Esophagus mucosa (tissue), 1 donor: ENCODE measurements at regions not wholly inside any gene's neighbourhood (a gene's known extent, or its start where the extent isn't known, plus 50 kb on each side); places are given as distances from the start of the nearest gene placed in this dataset.
"Not testable (repeated sequence)": the region's sequence is repeated elsewhere in the genome, so short reads cannot be mapped to it uniquely, and the experiment has no call there.

Source experiments
- ATAC-seq: fragments of 200-7000 bp; cut with Tn5 transposase; one replicate; pipeline ENCODE4 v1.9.1; 2020
- donor health status: DM: yes; HTN: yes; CAD: no.

DNA sequence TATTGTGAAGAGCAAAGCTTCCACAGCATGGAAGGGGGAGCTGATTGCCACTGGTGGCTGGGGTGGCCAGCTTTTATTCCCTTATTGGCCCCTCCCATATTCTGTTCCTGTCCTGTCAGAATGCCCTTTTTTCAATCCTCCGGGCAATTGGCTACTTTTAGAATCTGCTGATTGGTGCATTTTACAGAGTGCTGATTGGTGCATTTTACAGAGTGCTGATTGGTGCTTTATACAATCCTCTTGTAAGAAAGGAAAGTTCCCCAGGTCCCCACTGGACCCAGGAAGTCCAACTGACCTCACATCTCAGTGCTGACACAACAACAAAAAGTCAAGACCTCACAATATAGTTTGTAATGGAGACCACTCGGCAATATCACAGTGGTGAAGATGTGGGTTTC lies 195.0 kb downstream of the SPATA31A6 start:
- no peak for ATAC-seq

DNA sequence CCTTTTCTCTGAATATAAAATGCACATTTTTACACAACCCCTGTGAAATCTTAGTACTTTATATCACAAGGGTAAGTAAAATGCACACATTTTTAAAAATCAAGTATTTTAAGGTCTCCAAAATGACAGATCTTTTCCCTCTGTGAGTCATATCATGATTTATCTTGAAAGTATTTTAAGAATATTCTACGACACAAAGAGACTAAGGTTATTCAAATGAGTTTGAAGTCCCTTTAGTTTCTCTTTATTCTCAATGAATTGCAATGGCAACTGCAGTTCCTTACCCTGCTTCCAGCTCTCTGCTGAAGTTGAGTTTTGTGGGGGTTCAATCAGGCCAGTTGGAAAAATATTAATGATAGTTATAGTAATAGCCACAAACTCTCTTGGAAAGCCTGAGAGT lies 196.1 kb downstream of the SPATA31A6 start:
- ATAC-seq, result not testable (repeated sequence)

DNA sequence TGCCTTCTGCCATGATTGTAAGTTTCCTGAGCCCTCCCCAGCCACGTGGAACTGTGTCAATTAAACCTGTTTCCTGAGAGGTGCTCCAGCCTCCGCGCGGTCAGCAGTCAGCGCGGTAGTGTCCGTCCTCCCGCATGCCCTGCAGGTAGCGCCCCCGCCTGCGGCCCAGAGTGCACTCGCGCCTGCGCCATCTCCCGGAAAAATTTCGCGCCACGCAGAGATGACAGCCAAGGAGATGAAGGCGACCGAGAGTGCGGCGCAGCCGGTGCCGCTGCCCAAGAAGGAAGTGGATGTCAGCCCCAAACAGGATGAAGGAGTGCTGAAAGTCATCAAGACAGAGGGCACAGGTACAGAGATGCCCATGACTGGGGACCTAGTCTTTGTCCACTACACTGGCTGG lies 201.1 kb downstream of the SPATA31A6 start:
- ATAC-seq, result not testable (repeated sequence)

DNA sequence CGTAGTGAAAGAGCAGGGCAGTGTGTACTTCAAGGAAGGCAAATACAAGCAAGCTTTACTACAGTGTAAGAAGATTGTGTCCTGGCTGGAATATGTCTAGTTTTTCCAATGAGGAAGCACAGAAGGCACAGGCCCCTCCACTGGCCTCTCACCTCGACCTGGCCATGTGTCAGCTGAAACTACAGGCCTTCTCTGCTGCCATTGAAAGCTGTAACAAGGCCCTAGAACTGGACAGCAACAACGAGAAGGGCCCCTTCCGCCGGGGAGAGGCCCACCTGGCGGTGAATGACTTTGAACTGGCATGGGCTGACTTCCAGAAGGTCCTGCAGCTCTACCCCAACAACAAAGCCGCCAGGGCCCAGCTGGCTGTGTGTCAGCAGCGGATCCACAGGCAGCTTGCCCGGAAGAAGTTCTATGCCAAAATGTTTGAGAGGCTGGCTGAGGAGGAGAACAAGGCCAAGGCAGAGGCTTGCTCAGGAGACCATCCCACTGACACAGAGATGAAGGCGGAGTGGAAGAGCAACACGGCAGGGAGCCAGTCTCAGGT lies 202.2 kb downstream of the SPATA31A6 start:
- ATAC-seq, result not testable (repeated sequence)

DNA sequence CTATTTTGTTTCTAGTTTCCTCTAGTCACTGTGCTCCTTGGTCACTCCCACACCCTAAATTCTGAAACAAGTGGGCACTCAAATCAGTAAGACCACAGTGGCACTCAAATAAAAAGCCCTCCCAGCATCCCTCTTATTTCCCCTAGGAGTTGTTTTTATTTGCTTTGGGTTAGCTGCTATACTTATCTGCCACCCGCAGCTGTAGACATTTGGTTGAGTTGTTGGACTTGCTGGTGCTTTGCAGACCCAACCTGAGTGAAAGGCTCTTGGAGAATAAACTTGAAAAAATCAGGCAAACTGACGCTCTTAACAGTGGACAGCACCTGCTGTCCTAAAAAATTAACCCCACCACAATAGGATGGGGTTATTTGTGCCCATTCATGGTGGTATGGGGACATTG lies 203.0 kb downstream of the SPATA31A6 start:
- peak; percentile 8 for ATAC-seq

DNA sequence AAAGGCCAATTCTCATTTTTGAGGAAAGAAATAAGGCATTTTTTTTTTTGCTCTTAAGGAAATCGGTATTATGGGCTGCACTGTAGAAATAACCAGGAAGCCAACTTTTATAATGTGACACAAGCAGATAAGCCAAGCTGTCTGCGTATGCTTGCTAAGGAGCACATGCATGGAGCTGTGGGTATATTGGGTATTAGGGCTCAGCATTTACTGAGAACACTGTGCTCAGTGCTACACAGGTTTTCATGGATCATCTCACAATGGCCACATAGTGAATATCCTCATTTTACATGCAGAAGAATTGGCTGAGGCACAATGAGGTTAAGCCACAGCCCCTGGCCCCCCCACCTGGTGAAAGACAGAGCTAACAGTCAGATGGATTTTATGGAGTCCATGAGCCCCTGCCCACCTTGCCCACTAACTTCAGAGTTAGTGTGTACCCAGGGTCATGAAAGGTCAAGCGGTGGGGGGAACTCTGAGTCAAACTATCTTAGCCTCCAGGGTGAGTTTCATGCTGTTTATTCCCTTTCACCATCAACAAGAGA lies 204.8 kb downstream of the SPATA31A6 start:
- ATAC-seq, result peak; percentile 27

DNA sequence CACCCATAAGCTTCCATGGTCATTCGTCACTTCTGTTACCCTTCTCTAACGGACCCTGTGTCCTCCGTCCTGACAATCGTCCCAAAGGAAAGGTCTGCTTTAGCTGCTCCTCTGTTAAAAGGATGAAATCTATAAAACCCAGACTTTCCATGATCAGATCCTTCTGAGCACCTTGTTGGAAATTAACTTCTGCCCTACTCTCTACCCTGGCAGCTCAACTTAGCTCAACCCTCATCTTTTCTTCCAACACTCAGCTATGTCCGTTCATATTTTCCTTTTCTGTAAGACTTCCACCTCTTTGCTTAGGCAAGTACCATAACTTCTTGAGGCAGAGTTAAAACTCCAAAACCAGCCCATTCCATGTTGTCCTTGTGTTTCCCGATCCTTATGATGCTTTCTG lies 205.4 kb downstream of the SPATA31A6 start:
- ATAC-seq, result peak; percentile 24

DNA sequence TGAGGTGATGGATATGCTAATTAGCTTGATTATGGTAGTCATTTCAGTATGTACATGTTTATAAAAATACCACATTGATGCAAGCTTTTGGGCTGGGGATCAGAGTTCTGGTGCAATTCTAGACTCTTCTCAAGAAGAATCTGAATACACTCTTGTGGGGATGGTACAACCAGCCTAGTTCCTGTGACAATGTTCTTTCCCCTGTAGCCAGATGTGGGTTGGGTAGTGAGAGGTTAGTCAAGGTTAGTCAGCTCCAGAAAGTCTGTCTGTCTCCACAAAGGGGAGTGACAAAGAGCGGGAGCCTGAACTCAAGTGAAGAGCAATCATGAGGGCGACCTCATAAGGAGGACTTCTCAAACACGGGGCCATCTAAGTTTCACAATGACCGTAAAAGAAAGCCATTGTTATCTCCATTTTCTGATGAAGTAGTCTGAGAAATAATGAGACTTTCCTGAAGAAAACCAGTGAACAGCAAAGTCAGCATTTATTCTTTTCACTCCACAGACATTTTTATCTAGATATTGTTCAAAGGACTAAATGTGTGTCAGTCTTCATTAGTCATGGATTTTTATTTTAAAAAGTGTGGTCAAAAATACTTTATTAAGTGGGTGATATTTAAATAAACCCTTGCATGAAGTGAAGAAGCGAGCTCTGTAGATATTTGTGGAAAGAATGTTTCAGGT lies 209.5 kb downstream of the SPATA31A6 start:
- ATAC-seq, result not testable (repeated sequence)

DNA sequence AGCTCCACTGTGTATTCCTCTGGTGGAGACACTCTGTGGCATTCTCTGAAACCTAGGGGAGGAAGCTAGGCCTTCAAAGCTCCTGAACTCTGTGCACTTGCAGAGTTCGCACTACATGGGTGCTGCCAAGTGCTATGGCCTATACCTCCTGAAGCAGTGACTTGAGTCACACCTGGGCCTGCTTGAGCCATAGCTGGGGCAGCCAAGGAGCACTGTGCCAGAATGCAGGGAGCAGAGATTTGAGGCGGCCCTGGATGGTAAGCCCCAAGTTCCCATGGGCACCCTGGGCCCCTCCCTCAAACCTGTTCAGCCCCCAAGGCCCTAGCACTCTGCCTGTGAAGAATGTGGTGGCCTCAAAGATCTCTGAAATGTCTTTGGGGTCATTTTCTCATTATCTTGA lies 212.9 kb downstream of the SPATA31A6 start:
- peak; percentile 22 for ATAC-seq

DNA sequence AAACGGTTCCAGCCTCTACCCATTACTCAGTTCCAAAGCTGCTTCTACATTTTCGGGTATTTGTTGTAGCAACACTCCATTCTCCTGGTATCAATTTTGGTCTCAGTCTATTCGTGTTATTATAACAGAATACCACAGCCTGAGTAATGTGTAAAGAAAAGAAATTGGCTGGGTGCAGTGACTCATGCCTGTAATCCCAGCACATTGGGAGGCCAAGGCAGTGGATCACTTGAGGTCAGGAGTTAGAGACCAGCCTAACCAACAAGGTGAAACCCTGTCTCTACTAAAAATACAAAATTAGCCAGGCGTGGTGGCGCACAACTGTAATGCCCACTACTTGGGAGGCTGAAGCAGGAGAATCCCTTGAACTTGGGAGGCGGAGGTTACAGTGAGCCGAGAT lies 213.9 kb downstream of the SPATA31A6 start:
- not testable (repeated sequence) for ATAC-seq

DNA sequence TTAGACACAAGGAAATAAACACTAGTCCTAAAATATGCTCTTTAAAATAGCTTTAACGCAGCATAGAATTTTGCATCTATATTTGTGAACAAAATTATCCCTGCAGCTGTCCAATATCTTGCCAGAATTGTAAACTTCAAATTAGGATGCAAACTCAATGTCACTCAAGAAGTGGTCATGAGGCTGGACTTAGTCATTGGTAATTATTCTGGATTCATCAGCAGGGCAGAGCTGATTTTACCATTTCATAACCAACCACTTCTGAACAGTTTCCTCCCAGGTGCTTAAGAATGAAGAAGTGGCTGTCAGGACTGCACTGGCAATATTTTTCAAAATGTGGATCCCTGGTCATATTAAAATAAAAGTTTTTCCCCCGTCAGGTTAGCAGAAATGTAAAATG lies 219.5 kb downstream of the SPATA31A6 start:
- ATAC-seq, result not testable (repeated sequence)

DNA sequence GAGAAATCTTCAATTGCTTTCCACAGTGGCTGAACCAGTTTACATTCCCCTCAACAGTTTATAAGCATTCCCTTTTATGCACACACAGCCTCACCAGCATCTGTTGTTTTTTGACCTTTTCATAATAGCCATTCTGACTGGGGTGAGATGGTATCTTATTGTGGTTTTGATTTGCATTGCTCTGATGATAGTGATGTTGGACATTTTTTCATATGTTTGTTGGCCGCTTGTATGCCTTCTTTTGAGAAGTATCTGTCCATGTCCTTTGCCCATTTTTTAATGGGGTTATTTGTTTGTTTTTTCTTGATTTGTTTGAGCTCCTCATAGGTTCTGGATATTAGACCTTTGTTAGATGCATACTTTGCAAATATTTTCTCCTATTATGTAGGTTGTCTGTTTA lies 226.1 kb downstream of the SPATA31A6 start:
- not testable (repeated sequence) for ATAC-seq

DNA sequence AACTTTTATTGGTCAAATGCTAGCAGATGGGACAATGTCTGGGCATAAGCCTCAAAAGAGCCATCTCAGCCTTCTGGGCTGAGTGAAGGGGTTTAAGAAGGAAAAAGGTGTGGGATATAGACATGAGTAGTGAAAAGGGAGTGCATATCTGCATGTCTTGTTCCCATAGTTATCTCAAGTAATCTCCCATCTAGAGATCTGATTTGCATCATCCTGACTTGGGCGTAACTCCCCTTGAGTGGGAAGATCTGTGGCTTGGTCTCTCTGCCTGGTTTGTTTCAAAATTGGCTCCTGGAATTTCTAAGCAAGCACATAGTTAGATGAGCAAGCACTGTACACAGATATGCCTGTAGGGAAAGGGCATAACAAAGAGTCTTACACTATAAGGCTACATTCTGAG lies 228.9 kb downstream of the SPATA31A6 start:
- ATAC-seq, result not testable (repeated sequence)

DNA sequence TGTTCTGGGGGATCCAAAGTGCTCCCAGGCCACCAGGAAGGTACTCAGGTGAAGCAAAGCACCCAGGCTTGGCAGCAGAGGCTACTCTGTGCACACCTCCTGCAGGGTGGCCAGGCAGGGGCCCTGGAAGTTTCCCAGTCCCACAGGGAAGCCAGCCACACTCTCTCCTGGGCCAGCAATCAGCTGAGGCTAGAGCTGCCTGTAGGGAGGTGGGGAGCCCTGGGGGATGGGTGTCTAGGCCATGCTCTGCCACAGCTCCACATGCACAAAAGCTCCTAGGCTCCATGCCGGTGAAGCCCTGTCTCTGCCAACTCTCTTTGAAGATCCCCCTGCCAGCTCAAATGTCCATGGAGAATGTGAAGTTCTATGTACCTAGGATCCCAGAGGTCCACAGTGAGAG lies 231.4 kb downstream of the SPATA31A6 start:
- ATAC-seq, result peak; percentile 48

DNA sequence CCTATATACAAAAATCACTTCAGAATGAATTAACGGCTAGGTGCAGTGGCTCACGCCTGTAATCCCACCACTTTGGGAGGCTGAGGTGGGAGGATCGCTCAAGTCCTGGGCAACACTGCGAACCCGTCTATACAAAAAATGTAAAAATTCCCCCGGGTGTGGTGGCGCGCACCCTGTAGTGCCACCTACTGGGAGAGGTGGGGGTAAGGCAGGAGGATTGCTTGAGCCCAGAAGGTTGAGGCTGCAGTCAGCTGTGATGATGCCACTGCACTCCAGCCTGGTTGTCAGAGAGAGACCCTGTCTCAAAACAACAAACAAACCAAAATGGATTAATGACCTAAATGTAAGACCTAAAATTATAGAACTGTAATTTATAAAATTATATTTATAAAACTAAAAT lies 236.2 kb downstream of the SPATA31A6 start:
- ATAC-seq, result not testable (repeated sequence)

DNA sequence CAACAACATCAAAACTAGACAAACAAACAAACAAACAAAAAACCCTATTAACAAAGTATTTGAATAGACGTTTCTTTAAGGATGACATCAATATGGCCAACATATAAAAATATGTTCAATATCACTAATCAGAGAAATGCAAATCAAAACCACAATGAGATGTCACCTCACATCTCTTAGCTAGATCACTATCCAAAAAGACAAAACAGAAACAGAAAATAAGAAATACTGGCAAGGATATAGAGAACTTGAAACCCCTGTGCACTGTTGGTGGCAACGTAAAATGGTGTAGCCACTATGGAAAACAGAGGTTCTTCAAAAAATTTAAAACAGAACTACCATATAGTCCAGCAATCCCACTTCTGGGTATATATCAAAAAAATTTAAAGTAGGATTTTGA lies 236.9 kb downstream of the SPATA31A6 start:
- not testable (repeated sequence) for ATAC-seq

DNA sequence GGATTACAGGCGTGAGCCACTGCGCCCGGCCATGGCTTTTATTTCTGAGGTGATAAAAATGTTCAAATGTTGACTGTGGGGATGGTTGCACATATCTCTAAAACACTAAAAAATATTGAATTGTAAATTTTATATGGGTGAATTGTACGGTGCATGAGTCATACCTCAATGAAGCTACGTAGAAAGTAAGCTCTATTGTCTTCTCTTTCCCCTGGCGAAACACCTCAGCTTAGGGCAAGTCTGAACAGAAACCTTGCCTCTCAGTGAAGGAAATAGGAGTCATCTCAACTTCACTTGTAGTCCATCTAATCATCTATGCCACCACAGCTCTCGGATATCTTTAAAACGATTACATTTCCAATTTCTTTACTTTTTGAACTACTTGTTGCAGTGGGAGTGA lies 238.2 kb downstream of the SPATA31A6 start:
- ATAC-seq, result peak; percentile 96

DNA sequence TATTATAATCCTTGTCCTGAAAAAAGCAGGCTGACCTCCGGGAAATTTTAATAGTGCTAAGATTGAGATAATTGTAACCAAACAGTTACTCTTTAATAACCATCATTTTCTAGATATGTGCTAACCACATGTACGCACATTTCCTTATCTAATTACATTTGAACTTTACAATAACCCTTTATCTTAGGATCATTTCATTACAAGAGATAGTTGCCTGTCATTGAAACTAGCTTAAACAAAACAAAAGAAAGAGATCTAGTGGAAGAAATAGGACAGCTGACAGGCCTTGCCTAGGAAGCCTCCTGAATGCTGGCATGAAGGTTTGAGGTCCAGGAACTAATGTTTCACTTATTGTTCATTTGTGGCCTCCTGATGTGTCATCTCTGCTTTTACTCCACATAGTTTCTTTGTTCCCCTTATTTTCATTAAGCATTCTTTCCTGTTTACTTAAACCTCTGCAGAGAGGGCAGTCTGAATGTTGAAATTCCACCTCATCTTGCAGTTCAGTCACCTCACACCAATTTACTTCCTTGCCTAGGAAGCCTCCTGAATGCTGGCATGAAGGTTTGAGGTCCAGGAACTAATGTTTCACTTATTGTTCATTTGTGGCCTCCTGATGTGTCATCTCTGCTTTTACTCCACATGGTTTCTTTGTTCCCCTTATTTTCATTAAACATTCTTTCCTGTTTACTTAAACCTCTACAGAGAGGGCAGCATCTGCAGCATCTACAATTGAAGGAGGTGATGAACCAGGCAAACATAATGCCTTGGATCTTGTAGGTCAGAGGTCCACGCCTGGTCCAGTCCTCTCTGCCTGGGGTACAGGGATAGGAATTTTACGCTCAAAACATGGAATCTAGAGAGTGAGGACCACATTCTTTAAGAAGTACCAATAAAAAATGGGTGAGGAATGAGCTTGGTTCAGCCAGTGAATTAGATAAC lies 247.5 kb downstream of the SPATA31A6 start:
- peak; percentile 74 for ATAC-seq

DNA sequence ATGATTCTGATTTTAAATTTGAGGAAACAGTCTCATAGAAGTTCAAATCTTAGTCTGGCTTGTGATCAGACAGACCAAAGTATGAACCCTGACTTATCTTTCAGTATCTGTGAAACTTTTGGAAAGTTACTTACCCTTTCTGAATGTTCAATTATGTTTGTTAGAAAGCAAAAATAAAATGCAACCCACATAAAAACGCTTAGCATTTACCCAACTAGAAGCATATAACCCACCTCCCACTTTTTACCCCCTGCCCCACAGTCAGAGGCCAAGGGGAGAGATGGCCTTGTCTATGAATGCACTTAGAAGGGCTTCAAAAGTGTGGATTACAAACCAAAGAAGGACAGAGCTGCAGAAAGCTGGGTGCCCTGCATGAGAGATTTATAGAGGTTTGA lies 248.2 kb downstream of the SPATA31A6 start:
- ATAC-seq, result not testable (repeated sequence)

DNA sequence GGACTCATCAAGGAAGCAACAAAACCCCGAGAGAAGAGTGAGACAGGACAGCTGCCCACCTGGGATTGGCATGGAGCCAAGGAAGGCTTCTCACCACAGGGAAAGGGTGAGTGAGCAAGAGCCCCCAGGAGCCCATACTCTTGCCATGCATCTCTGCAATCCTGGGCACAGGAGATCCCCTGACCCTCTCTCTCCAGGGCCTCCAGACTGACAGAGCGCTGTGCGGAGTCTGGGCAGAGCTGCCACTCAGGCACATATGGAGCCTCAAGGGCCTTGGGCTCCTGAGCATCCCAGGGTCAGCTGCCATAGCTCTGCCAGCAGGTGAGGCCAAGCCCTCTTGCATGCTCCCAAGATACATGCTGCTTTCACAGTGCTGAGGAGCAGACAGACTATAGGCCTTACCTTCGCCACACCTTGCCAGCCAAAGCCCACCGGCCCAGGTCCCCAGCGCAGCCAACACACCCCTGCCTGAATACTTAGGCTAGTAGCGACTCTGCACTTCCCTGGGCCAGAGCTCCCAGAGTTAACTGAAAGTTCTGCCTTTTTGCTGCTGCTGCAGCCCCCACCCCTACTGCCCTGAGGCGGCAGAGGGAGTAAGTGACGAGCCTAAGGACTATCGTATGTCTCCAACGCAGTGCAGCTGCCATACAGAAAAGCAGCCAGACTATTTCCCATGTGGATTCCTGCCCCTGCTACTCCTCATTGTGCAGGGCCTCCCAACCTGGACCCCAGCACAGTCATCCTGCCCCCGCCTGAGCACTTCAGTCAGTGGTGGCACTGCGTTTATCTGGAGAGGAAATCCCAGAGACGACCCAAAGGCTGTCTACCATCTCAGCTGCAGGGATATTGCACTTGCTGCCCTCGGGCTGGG lies 251.6 kb downstream of the SPATA31A6 start:
- not testable (repeated sequence) for ATAC-seq

DNA sequence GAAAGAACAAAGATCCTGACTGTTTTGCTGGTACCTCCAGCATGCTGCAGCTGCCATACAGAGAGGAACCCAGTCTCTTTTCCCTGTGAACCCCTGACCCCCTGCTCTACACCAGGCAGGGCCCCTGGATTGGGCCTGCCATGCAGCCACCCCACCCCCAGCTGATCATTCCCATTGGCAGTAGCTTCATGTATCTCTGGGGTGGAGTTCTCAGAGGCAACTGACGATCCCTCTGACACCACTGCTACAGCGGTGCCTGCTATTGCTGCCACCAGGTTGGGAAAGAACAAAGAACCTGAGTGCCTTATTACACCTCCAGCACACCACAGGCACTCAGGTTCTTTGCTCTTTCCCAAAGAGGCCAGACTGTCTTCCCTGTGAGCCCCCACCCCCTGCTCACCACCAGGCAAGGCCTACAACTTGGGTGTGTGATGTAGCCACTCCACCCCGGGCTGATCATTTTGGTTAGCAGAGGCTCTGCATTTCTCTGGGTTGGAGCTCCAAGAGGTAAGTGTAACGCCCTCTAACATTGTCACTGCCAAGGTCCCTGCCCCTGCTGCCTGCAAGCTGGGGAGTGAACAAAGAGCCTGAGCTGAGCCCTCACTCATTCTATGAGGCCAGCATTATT lies 252.4 kb downstream of the SPATA31A6 start:
- ATAC-seq, result not testable (repeated sequence)
